H54 (cell line): ENCODE measurements at regions not wholly inside any gene's neighbourhood (a gene's known extent, or its start where the extent isn't known, plus 50 kb on each side); places are given as distances from the start of the nearest gene placed in this dataset.

Experiments used
- DNase-seq: peaks from one replicate; pipeline ENCODE4 v3.0.0; 2011; ENCODE audit warnings: low spot score, mixed read lengths; ENCODE audit not compliant: insufficient read length
- FAIRE-seq: peaks from 3 replicates; lab custom pipeline; 2011; peaks lifted over from hg19 to GRCh38; lab: Jason Lieb, UNC
- POLR2A ChIP-seq: IDR thresholded peaks from 2 replicates; pipeline ENCODE4 v1.6.1; 2011; ENCODE audit warnings: low read depth, mild to moderate bottlenecking, low read length

DNA sequence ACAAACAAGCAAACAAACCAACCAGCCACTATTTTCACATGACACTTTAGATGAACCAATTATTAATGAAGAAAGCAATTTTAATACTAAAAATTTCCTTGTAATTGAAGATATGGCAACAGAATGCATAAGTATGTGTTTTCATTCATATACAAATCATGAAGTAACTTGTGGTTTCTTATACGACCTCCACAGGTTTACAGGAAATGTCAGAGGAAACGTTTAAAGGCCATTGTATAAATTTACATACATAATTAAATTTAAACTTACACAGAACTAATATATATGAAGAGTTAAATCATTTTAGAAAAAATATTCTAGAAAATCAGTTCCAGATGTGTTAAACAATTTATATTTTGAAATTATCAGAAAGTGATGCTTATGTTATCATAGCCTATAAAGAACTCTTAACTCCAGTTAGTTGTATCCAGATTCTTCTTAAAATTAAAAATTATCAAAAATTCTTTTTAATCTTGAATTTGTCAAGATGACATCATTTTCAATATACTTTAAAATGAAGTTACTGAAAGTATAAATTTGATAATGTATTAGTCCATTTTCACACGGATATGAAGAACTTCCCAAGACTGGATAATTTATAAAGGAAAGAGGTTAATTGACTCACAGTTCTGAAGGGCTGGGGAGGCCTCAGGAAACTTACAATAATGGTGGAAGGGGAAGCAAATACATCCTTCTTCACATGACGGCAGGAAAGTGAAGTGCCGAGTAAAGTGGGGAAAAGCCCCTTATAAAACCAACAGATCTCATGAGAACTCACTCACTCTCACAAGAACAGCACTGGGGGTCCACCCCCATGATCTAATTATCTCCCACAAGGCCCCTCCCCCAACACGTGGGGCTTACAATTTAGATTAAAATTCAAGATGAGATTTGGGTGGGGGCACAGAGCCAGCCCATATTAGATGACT lies 192.0 kb downstream of the PIK3R1 start:
- DNase-seq (no peak), FAIRE-seq (no peak)
- no peak for TF ChIP-seq POLR2A

GRCh38 chr5:68408345-68408871 lies 192.9 kb downstream of the PIK3R1 start:
- TF ChIP-seq POLR2A: no peak
- no peak for FAIRE-seq
- DNase-seq: no peak

DNA sequence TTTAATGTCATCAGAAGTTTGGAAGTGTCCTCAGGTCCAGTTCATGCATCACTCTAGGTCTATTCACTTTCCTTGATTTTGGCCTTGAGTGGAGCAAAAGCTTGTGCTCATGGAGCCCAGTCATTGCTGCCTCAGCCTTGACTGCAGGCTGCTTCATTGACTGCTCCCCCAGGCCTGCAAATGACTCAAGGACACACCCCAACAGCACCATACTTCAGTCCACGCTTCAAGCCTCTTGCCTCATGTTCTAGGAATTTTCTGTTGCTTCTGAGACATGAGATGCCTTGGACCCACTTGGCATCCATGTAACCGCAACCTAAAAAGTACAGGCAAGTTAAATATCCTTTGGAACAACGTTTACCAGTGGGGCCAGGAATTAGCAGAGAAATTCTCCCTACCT lies 193.7 kb downstream of the PIK3R1 start:
- FAIRE-seq (peak; percentile 72), DNase-seq (peak; percentile 4)
- no peak for TF ChIP-seq POLR2A

GRCh38 chr5:68411161-68411560 lies 195.6 kb downstream of the PIK3R1 start:
- no peak for TF ChIP-seq POLR2A
- DNase-seq: no peak
- FAIRE-seq: no peak

GRCh38 chr5:68415177-68416085 lies 199.9 kb downstream of the PIK3R1 start:
- no peak for FAIRE-seq
- DNase-seq: no peak
- no peak for TF ChIP-seq POLR2A

DNA sequence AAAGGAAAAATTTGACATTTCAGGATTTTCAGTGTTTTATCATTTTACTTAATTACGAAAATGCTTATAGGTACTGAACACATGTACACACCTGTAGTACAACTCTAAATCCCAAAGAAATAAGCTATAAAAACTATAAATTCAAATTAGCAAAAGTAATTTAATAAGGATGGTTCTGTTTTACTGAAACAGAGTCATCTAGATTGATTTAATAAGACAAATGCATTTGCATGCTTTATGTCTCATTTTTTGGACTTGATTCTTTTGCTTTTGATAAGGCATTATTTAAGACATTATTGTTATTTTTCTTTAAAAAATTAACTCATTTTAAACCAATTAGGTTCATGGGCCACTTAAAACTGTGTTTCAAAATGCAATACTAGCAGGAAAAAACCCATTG lies 201.2 kb downstream of the PIK3R1 start:
- FAIRE-seq: no peak
- DNase-seq: no peak
- no peak for TF ChIP-seq POLR2A

- no peak for FAIRE-seq
- no peak for DNase-seq
- TF ChIP-seq POLR2A: no peak
Observed at GRCh38 chr5:68418201-68418600, 202.6 kb downstream of the PIK3R1 start.

DNA sequence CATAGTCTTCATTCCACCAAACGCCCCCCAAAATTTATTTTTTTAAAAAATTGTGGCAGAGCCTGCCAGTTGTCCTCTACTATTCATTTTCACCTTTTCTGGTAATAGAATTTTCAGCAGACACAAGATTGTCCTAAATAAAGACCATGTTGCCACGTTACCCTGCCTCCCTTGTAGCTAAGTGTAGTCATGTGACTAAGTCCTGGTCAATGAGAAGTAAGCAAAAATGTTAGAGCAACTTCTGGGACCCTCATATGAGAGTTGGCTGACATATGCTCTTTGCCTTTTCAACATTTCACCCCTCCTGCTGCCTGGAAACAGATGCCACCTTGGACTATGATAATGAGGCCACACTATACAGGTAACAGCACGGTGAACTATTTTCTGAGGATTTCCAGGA lies 203.1 kb downstream of the PIK3R1 start:
- DNase-seq (no peak), FAIRE-seq (no peak)
- no peak for TF ChIP-seq POLR2A

GRCh38 chr5:68419081-68419636 lies 203.6 kb downstream of the PIK3R1 start:
- no peak for DNase-seq
- no peak for FAIRE-seq
- no peak for TF ChIP-seq POLR2A

DNA sequence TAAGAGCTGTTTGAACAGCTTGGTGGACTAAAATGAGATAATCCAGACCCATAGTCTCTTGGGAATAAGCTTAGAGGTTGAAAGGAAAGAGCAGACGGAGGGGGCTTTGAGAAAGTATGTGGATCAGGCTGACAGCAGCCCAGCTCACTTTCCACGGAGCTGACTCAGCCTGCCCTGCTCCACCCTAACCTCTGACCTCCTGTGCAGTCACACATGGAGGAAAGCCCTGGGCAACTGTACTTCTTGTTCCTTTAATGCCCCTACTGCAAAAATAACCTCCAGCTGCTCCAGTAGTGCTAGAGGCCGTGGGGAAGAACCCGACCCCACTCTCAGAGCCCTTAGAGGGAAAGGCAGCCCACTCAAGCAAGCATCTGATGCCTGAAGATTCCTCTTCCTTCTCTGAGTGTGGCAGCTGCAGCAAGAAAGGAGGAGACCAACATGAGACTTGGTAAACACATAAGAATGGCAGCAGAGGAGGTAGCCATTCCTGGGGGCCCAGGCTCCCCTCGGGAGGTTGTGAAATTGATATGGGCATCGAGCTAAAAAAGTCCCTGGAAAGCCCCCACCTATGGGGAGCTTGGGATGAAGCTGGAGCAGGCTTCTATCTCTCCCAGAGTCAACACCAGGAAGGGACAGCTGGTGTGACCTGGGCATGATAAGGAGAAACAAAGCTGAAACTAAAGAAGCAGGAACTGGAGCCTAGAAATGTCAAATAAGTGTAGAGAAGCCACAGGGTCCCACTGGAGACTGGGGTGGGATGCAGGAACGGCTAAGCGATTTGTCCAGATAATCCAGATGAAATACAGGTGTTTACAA lies 204.3 kb downstream of the PIK3R1 start:
- FAIRE-seq: no peak
- no peak for TF ChIP-seq POLR2A

DNA sequence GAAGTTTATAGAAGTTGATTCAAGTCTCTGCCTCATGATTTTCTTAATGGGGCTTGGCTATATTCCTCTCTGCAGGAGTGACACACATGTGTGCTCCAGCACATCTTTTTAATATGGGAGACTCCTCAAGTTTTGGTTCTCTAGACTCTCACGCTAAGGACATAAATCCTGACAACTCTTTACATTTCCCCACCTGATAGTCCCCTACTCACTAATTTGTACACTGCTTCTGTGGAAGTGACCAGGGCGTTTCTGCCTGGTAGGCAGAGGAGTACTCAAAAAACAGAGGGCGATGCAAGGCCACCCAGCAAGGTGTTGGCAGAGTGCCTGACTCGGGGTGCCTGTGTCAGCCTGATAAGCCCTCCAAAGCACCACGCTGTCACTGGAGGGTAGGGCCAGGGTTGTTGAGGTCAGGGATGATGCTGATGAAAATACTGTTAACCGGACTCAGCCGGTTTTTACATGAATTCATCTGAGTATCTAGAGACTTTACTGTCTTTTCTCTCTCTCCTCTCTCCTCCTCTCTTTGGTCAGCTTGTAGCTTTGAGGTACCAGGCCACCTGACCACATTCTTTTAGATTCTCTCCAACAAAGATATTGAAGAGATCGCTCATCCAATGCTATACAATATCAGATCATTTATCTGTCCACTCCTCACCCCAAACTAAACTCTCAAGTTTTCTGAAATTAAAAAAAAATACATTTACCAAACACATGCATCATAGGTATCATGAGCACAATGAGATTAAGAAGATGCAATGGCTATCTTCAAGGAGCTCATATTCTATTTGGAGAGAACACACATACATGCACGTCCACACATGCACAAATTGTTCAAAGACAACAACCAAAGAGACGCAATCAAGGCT lies 205.2 kb downstream of the PIK3R1 start:
- DNase-seq (no peak), FAIRE-seq (no peak)
- no peak for TF ChIP-seq POLR2A

More for the DNA sequence above, 204.3 kb downstream of the PIK3R1 start:
- DNase-seq: peak; percentile 12

- FAIRE-seq: no peak
- no peak for DNase-seq
- no peak for TF ChIP-seq POLR2A
Observed at GRCh38 chr5:68421485-68422220, 206.1 kb downstream of the PIK3R1 start.
